Renal pelvis (tissue), 1 donor: ENCODE measurements at regions not wholly inside any gene's neighbourhood (a gene's known extent, or its start where the extent isn't known, plus 50 kb on each side); places are given as distances from the start of the nearest gene placed in this dataset.
A peak's percentile ranks its signal among the peaks of the same experiment; 100 is the strongest.
"Not testable (repeated sequence)": the region's sequence is repeated elsewhere in the genome, so short reads cannot be mapped to it uniquely, and the experiment has no call there.

Source experiments
- DNase-seq: peaks from one replicate; pipeline ENCODE4 v3.0.0-alpha.2; 2013

DNA sequence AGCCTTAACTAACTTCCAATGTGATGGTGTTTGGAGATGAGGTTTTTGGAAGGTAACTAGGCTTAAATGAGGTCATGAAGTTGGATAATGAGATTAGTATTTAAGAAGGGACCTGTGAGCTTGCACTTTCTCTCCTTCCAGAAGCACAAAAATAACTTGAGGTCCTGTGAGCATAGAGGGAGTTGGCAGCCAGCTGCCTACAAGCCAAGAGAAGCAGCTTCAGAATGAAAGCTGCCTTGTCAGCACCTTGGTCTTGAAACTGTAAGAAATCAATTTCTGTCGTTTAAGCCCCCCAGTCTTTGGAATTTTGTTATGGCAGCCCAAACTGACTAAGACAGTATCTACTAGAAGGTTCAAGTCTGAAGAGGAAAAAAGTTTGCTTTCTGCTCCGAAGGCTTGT, 280.2 kb upstream of the GALNTL6 start:
- DNase-seq: no peak

DNA sequence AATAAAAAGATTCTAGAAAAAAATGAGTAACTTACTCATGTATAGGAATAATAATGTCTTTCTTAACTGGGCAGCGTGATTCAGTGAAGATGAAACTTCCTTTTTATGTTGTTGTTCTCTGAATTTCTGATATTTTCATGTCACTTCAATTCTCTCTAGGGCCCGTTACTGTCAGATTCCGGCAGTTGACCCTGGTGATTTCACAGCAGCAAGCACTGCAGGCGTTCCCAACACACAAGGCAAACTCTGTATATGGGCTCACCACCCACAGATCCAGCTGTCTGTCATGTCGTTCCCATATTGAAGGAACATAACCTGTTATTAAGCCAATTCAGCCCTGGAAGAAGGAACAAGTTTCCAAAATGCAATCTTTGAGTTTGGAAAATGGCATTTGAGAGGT, 288.3 kb upstream of the GALNTL6 start:
- no peak for DNase-seq

DNA sequence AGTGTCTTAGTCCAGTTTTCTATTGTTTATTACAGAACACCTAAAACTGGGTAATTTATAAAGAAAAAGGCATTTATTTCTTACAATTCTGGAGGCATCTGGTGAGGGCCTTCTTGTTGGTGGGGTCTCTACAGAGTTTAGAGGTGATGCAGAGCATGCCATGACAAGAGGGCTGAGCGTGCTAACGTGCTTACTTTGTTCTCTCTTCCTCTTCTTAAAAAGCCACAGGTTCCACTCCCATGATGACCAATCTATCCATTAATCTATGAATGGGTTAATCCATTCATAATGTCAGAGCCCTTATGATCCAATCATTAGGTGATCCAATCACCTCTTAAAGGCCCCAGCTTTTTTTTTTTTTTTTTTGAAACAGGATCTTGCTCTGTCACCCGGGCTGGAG, 291.5 kb upstream of the GALNTL6 start:
- no peak for DNase-seq

DNA sequence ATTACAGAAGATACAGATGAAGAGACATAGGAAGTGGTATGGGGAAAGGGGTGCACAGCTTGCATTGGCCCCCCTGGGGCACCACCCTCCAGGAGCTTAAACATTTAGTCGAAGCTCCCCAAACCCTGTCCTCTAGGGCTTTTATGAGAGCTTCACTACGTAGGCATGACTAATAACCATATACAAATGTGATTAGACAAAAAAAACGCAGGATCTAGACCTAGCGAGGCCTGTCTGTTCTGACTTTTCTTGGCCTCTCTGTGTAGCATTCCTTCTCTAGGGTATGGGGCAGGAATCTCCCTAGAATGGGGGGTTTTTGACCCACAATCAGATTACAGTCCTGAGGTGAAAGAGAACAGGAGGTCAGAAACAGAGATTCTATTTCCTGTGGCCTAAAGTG, 293.7 kb upstream of the GALNTL6 start:
- no peak for DNase-seq

DNA sequence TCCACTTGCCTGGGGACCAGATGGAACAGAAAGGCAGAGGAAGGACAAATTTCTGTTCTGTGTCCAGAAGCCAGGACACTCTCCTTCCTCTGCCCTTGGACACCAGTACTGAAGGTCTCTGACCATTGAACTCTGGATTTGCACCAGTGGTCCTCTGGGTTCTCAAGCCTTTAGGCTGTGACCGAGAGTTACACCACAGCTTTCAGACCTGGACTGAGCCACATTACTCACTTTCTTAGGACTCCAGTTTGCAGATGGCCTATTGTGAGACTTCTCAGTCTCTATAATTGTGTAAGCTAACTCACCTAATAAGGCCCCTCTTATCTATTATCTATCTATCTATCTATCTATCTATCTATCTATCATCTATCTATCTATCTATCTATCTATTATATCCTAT, 295.3 kb upstream of the GALNTL6 start:
- DNase-seq: no peak

DNA sequence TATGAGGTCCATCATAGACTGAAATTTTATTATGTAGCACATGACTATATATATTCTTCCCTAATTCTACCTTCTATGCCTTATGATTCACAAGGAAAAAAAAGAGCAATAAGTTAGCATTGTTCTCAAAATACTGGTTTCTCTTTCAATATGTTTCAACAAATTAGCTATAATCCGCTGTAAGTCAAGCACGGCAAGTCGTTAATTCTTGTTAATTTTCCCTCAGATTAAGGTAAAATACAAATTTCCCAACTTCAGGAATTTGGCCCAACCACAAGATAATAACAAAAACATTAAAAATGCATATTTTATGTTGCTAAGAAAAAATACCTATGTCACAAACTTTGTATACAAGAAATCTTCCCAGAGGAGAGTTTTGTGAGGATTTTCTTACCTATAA, 296.5 kb upstream of the GALNTL6 start:
- DNase-seq: no peak

DNA sequence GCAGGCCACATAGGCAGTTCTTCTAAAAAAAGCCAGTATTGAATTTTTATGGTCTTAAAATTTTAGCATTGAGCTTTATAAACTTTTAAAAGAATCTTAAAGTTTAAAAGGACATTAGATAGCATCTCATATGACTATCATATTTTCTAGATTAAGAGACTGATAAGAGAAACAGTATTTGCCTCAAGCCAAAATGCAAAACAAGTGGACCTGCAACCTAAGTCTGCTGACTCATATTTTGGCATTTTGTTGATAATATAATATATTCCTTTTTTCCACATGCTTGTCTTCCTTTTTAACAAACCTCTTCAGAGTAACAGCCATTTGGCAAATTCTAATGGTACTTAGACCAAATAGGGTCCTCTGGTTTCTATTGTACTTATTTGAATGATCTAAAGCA, 328.5 kb upstream of the GALNTL6 start:
- DNase-seq: no peak

DNA sequence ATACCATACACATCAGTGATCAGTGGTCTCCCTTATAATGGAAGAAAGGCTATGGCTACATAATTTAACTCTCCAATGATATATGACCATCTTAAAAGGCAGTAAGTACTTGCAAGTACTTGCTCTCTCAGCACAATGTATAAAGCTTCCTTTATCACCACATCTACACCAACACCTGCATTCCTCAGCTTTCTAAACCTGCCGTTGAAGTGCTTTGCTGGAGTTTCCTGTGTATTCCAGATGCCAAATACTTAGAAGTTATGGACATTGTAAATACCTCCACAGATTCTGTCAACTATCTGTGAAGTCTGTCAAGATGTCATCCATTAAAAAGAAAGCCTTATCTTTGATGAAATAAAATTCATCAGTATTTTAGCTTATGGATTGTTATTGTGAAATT, 335.0 kb upstream of the GALNTL6 start:
- DNase-seq: no peak

DNA sequence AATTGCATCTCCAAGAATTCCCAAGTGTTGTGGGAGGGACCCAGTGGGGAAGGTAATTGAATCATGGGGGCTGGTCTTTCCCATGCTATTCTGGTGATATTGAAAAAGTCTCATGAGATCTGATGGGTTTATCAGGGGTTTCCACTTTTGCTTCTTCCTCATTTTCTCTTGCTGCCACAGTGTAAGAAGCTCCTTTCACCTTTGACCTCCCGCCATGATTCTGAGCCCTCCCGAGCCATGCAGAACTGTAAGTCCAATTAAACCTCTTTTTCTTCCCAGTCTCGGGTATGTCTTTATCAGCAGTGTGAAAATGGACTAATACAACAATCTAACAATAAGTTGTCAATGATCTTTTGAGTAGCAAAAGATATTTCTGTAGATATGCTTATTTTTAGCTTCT, 338.1 kb upstream of the GALNTL6 start:
- DNase-seq: not testable (repeated sequence)

DNA sequence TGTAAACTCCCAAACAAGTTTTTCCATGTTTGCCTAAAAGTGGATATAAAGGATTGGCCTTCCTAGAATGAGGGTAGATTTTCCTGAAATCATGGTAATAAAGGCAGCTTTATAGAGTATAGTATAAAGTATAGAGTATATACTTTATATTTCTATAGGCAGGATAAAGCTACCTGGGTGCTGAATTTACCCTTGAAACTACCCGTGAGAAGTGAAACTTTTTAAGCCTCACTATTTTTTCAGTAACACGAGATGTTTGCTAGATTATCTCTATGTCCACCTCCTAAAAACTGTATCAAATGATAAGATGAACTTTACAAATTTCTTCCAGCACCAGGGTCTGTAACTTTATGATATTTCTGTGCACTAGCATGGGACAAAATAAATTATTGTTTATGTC, 340.0 kb upstream of the GALNTL6 start:
- no peak for DNase-seq

DNA sequence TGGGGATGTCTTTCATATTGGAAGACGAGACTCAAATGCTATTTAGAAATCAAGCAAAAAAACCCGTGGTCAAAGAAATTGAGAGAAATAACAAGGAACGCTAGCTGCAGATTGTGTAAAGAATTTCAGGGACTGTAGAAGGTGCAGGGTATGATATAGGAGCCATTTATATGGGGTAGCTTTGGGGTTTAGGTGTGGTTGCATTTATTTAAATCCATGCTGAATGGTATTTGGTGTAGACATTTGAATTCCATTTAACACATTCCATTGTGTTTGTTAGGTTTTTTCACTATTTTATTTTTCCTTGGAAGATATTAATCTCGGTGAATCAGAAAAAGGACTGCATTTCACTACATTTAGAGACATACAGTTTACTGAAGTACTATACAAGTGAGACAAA, 341.0 kb upstream of the GALNTL6 start:
- no peak for DNase-seq

DNA sequence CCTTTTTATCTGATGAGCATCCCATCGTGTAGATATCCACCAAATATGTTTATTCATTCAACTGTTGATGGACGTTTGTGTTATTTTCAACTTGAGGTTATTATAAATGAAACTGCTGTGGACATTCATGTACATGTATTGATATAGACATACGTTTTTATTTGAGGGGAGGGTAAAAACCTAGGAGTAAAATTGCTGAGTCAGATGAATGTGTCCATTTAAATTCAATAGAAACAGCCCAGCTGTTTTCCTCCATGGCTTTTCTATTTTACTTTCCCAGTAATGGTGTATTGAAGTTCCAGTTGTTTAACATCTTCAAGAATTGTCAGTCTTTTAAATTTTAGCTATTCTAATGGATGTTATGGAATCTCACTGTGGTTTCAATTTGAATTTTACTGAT, 348.7 kb upstream of the GALNTL6 start:
- DNase-seq: no peak

DNA sequence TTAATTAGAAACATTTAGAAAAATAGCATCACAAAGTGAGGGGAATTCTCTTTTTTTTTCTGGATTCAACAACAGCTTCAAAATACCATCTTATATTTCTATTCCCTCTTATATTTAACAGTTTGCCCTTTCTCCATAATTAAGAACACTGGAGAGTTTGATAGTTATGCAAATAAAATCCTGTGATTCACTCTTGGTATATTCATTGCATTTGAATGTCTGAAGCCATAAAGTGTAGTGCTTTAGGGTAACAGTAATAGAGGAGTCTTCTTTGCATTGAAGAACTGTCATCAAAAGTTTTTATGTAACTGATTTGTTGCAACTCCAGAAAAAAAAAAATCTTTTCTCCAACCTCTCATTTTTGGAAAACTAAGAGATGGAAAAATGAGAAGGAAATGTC, 352.0 kb upstream of the GALNTL6 start:
- DNase-seq: no peak

DNA sequence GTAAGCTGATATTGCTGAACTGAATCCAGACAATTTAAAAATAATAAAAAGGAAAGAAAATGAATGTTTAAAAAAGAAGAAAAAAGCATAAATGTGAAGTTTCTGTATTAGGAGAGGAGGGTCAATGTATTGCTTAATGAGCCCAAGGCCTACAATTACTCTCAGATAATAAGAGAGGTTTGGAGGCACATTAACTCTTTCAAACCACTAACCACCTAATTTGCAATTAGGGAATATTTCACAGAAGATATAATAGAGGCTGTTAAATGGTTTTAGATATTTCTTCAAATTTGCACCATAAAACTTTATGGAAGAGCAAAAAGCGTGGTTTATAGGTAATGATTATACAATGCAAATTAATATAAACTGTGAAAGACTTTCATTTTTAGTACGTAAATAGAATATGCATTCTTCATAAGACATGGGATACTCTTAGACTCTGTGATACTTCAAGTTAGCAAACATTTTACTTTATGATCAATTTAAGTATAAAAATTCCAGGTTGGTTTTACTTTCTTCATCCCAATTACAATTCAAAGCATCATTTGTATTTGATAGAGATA, 364.2 kb upstream of the GALNTL6 start:
- DNase-seq: no peak

DNA sequence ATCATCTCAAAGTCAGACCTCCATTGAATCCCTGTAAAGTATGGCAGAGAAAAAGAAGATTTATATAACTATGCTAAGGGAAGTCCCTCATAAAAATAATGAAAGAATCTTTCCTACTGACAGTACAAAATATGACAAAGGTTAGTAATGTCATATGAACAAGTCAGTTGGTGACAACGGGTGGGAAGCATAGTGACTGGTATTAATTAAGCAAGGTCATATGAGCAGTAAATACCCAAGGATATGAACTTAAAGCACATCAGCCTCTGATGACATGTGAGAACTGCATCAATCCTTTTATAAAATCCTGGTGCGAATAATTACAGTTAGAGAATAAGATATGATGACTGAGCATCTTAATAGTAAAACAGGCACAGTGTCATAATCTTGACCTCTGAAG, 364.8 kb upstream of the GALNTL6 start:
- DNase-seq: no peak

DNA sequence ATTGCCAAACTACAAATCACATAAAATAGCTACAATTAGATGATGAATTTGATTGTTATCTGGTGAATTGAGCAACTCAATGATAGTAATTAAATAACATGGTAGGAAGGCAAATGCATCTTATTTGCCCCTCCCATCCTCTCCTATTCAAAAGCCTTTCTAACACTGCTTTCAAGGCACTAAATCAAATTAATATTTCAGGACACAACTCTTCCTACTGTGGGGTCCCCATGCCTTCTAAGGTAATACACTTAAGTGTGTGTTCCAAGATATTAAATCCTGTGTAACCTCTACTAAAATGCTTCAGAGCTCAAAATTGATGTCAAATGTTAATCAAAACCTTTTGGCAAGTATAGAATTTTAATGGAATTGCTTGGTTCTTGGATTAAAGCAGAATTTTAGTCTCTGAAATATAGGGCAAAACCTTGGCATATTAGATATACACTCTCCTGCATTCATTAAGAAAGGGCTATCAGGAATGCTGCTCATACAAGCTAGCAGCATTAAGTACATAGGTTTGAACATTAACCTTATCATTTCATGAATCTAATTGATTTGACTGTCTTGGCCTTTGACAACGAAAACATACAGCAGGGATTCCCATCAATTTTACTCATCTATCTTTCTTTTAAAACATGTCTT, 371.8 kb upstream of the GALNTL6 start:
- DNase-seq: no peak

DNA sequence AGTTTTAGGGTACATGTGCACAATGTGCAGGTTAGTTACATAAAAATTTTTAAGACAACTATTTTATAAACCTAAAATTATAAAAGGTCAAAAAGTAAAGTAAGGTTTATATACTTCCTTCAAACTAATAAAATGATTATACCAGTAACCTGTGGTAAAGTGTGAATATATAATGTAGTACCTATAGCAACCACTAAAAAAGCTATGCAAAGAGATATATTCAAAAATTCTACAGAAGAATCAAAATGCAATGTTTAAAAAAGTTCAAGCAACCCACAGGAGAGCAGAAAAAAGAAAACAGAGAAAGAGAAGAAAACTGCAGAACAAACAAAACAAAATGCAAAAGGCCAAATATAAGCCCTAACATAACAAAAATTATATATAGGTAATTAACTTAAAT, 379.5 kb upstream of the GALNTL6 start:
- DNase-seq: no peak

DNA sequence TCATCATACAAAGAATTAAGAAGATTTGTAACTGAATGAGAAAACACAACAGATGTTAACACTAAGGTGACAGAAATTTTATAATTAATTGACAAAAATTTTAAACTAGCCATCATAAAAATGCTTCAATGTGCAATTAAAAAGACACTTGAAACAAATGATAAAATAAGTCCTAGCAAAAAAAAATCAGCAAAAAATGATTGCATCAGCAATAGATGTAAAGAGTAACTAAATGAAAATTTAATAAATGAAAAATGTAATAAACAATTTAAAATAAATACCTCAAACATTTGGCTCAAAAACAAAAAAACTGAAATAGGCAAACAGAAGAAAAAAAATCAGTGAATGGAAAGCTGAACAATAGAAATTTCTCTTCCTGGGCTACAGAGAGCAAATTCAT, 380.7 kb upstream of the GALNTL6 start:
- DNase-seq: no peak

DNA sequence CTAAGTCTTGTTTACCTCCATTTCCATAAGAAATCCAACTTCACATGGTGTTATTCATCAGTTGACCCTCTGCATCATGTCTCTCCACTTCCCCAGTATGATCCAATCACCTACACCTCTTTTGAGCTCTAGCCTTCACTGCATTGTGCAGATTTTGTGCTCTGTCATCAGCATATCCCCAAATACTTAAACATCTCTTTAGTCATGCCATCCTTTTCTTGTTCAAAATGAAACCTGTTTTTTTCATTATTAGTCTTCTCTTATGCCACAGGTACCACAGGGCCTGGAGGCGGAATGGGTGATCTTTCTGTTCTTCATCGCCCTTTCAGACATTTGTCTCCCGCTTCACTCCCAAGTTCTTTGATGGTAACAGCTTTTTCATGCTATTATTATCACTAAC, 382.7 kb upstream of the GALNTL6 start:
- no peak for DNase-seq

DNA sequence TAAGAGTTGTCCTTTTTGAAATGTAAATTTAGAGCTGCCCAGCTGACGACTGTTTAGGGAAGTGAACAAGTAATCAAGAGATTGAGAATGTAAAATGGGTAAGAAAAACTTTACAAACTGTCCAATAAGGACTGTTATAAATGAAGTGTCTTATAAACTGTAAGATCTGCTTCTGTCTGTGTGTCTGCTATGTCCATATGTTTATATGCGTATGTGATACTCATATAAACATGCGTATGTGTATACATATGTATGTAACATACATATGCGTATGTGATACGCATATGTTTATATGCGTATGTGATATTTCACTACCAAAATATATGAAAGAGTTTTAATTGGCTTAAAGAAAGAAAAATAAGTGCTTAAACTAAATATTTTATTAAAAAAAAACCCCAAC, 416.0 kb upstream of the GALNTL6 start:
- DNase-seq: no peak

DNA sequence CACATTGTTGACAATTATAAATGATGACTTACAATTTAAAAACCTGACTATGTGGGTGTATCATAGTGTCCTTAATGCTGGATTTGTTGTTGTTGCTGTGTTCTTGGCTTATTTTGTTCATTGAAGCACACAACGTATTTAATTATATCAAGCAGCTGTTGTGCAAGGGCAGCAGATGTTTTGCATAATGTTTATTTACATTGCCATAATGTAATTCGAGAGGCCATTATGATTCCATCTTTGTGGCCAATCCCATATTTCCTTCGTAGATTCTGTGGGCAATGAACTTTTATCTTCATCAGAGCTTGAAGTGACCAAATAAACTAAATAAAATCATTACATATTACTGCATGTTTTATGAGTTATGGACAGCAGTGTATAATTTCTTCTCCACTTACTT, 422.6 kb upstream of the GALNTL6 start:
- DNase-seq: peak; percentile 22

DNA sequence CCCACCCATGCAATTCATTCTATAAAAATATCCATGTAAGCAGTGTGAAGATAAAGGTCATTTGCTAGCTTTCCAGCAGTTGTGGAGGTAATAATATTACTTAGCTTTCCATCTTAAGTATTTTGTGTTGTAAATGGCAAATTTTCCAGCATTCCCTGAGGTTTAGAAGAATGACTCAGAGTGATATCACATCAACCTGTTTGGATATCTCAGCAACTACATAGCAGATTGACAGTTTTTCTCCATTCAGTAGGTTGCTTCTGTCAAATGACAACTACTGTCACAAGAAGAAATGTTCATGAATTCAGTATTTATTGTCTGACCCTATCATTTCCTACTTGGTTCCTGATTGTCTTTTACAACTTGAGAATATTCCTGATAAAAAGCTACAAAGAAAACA, 434.9 kb upstream of the GALNTL6 start:
- DNase-seq: no peak

DNA sequence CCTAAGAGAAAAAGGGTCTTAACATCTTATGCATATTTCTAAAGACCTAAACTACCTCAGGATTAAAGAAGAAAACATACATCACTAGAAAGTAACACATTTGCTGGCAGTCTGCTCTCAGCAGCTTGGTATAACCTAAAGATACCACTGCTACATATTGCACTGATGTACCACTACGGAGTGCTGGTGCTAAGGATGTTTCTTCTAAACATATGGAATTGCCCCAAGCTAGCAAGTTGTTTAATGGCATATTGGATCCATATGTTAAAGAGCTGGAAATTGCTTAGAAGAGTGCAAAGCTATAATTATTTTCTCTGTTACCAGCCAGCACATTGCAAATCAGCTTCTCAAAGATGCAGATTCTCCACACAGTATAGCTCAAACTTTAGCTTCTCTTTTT, 436.5 kb upstream of the GALNTL6 start:
- no peak for DNase-seq

DNA sequence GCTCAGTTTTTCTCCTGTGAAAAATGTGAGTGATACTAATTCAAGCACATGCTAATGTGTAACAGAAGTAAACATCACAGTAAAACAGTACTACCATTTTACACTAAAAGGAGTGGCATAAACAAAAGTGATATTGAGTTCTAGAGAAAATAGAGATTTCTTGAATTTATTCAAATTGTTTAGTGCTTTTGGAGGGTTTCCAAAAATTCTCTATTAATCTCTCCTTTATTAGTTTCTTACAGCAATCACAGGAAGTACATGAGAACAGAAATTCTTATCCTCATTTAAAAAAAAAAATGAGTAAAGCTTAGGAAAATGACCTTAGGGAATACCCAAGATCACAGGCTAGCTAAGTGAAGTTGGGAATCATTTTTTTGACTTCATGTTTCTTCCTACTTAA, 459.7 kb upstream of the GALNTL6 start:
- no peak for DNase-seq

DNA sequence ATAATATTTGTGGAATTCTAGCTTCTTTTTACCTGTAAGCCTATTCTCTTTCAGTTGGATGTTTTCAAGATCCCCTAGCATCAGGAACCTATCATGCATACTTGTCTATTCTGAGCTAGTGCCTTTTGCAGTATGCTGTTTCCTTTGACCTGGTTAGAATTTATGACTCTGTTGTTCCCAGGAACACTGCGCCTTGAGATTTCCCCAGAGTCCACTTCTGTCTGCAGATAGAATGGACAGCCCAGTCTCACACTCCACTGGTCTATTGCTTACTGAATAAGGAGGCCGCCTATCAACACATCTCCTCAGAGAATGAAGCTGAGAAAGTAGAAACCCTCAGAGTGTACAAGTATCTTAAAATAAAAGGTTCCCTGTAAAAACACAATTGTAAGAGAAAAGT, 465.1 kb upstream of the GALNTL6 start:
- no peak for DNase-seq
